GM21825 (cell line): ENCODE measurements at regions not wholly inside any gene's neighbourhood (a gene's known extent, or its start where the extent isn't known, plus 50 kb on each side); places are given as distances from the start of the nearest gene placed in this dataset.
"Not testable (repeated sequence)": the region's sequence is repeated elsewhere in the genome, so short reads cannot be mapped to it uniquely, and the experiment has no call there.

Source experiments
- ATAC-seq: cut with Tn5 transposase; IDR thresholded peaks from one replicate; pipeline ENCODE4 v1.9.1; 2021; ENCODE audit warnings: mild to moderate bottlenecking, moderate library complexity; ENCODE audit not compliant: unreplicated experiment

GRCh38 chr14:43012817-43013216 is 1406.1 kb downstream of the LRFN5 start:
- ATAC-seq: no peak

GRCh38 chr14:43005807-43006206 is 1399.1 kb downstream of the LRFN5 start:
- no peak for ATAC-seq

- no peak for ATAC-seq
Measured at GRCh38 chr14:43003845-43004244, 1397.2 kb downstream of the LRFN5 start.

GRCh38 chr14:43001731-43002130 is 1395.1 kb downstream of the LRFN5 start:
- ATAC-seq: no peak

- no peak for ATAC-seq
Measured at GRCh38 chr14:42994051-42994736, 1387.5 kb downstream of the LRFN5 start.

- no peak for ATAC-seq
Measured at GRCh38 chr14:42992930-42993329, 1386.3 kb downstream of the LRFN5 start.

GRCh38 chr14:42980419-42980818 is 1373.7 kb downstream of the LRFN5 start:
- ATAC-seq: no peak

- not testable (repeated sequence) for ATAC-seq
Measured at GRCh38 chr14:42973171-42973570, 1366.5 kb downstream of the LRFN5 start.

- ATAC-seq: no peak
Measured at GRCh38 chr14:42965512-42965911, 1358.8 kb downstream of the LRFN5 start.

GRCh38 chr14:42961509-42961908 is 1354.8 kb downstream of the LRFN5 start:
- ATAC-seq: no peak

GRCh38 chr14:42950363-42950762 is 1343.7 kb downstream of the LRFN5 start:
- no peak for ATAC-seq

GRCh38 chr14:42947991-42948390 is 1341.3 kb downstream of the LRFN5 start:
- no peak for ATAC-seq

GRCh38 chr14:42944284-42944683 is 1337.6 kb downstream of the LRFN5 start:
- no peak for ATAC-seq

GRCh38 chr14:42931308-42931707 is 1324.6 kb downstream of the LRFN5 start:
- ATAC-seq: no peak

GRCh38 chr14:42929806-42930480 is 1323.3 kb downstream of the LRFN5 start:
- no peak for ATAC-seq

- no peak for ATAC-seq
Measured at GRCh38 chr14:42927313-42927712, 1320.6 kb downstream of the LRFN5 start.

GRCh38 chr14:42921901-42922300 is 1315.2 kb downstream of the LRFN5 start:
- no peak for ATAC-seq

GRCh38 chr14:42918615-42919014 is 1311.9 kb downstream of the LRFN5 start:
- no peak for ATAC-seq

- ATAC-seq: no peak
Measured at GRCh38 chr14:42911642-42912041, 1305.0 kb downstream of the LRFN5 start.

GRCh38 chr14:42909659-42910058 is 1303.0 kb downstream of the LRFN5 start:
- no peak for ATAC-seq

GRCh38 chr14:42893183-42893582 is 1286.5 kb downstream of the LRFN5 start:
- ATAC-seq: no peak

- no peak for ATAC-seq
Measured at GRCh38 chr14:42884100-42884499, 1277.4 kb downstream of the LRFN5 start.

GRCh38 chr14:42877716-42878115 is 1271.0 kb downstream of the LRFN5 start:
- ATAC-seq: no peak
